ENCODE measurements at regions not wholly inside any gene's neighbourhood (a gene's known extent, or its start where the extent isn't known, plus 50 kb on each side); places are given as distances from the start of the nearest gene placed in this dataset.

GRCh38 chr9:2262386-2263071, 247.4 kb downstream of the SMARCA2 start:
- WGBS (ENCODE audit: insufficient coverage, insufficient read length), result no CpG with 5 or more reads among the region's 4 CpGs
- H3K9me3 ChIP-seq (ENCODE audit: control insufficient read depth, insufficient read depth, low read length), result no peaks in the 10 kb centered on the region
- no peak overlapping the region for H3K27ac ChIP-seq (ENCODE audit: low read length)
- no peaks in the 10 kb centered on the region for H3K27me3 ChIP-seq (ENCODE audit: control insufficient read depth, insufficient read depth, low read length)
- H3K4me1 ChIP-seq (ENCODE audit: control insufficient read depth, insufficient read depth, low read length), result peaks cover 1% of the 10 kb centered on the region; the same call in 1 of the 2 replicates
- no peak for DNase-seq (ENCODE audit: low read depth, low spot score)
- no peak overlapping the region for H3K4me3 ChIP-seq (ENCODE audit: low read length)
- H3K36me3 ChIP-seq (ENCODE audit: control insufficient read depth, insufficient read depth, low read length), result peaks cover 2% of the 10 kb centered on the region; the same call in 1 of the 2 replicates

- no peak overlapping the region for H3K27ac ChIP-seq (ENCODE audit: low read length)
- no peak for DNase-seq (ENCODE audit: low read depth, low spot score)
- H3K4me3 ChIP-seq (ENCODE audit: low read length), result no peak overlapping the region
- peaks cover 1% of the 10 kb centered on the region; the same call in 1 of the 2 replicates for H3K4me1 ChIP-seq (ENCODE audit: control insufficient read depth, insufficient read depth, low read length)
- no CpG with 5 or more reads among the region's 1 CpG for WGBS (ENCODE audit: insufficient coverage, insufficient read length)
- peaks cover 2% of the 10 kb centered on the region; the same call in 1 of the 2 replicates for H3K36me3 ChIP-seq (ENCODE audit: control insufficient read depth, insufficient read depth, low read length)
- H3K27me3 ChIP-seq (ENCODE audit: control insufficient read depth, insufficient read depth, low read length), result no peaks in the 10 kb centered on the region
- H3K9me3 ChIP-seq (ENCODE audit: control insufficient read depth, insufficient read depth, low read length), result no peaks in the 10 kb centered on the region
Observed at GRCh38 chr9:2263111-2263510, 248.0 kb downstream of the SMARCA2 start.

GRCh38 chr9:2263665-2264064, 248.5 kb downstream of the SMARCA2 start:
- WGBS (ENCODE audit: insufficient coverage, insufficient read length), result no CpG with 5 or more reads among the region's 3 CpGs
- peaks cover 2% of the 10 kb centered on the region; the same call in 1 of the 2 replicates for H3K36me3 ChIP-seq (ENCODE audit: control insufficient read depth, insufficient read depth, low read length)
- no peak for DNase-seq (ENCODE audit: low read depth, low spot score)
- H3K4me1 ChIP-seq (ENCODE audit: control insufficient read depth, insufficient read depth, low read length), result peaks cover 1% of the 10 kb centered on the region; the same call in 1 of the 2 replicates
- no peaks in the 10 kb centered on the region for H3K9me3 ChIP-seq (ENCODE audit: control insufficient read depth, insufficient read depth, low read length)
- H3K27ac ChIP-seq (ENCODE audit: low read length), result no peak overlapping the region
- no peaks in the 10 kb centered on the region for H3K27me3 ChIP-seq (ENCODE audit: control insufficient read depth, insufficient read depth, low read length)
- no peak overlapping the region for H3K4me3 ChIP-seq (ENCODE audit: low read length)

- Histone ChIP-seq H3K27me3 (ENCODE audit: control insufficient read depth, insufficient read depth, low read length) (no peaks in the 10 kb centered on the region), H3K36me3 (ENCODE audit: control insufficient read depth, insufficient read depth, low read length) (peaks cover 2% of the 10 kb centered on the region; the same call in 1 of the 2 replicates), H3K4me1 (ENCODE audit: control insufficient read depth, insufficient read depth, low read length) (peaks cover 1% of the 10 kb centered on the region; the same call in 1 of the 2 replicates), H3K9me3 (ENCODE audit: control insufficient read depth, insufficient read depth, low read length) (no peaks in the 10 kb centered on the region), H3K4me3 (ENCODE audit: low read length) (no peak overlapping the region), H3K27ac (ENCODE audit: low read length) (no peak overlapping the region)
- no CpG with 5 or more reads among the region's 8 CpGs for WGBS (ENCODE audit: insufficient coverage, insufficient read length)
- no peak for DNase-seq (ENCODE audit: low read depth, low spot score)
Observed at GRCh38 chr9:2264081-2264480, 248.9 kb downstream of the SMARCA2 start.

GRCh38 chr9:2267181-2267745, 252.1 kb downstream of the SMARCA2 start:
- DNase-seq (ENCODE audit: low read depth, low spot score), result no peak
- H3K36me3 ChIP-seq (ENCODE audit: control insufficient read depth, insufficient read depth, low read length), result peaks cover 2% of the 10 kb centered on the region; the same call in 1 of the 2 replicates
- no peaks in the 10 kb centered on the region for H3K9me3 ChIP-seq (ENCODE audit: control insufficient read depth, insufficient read depth, low read length)
- H3K4me3 ChIP-seq (ENCODE audit: low read length), result no peak overlapping the region; the same call in 1 of the 2 replicates
- no peaks in the 10 kb centered on the region for H3K27me3 ChIP-seq (ENCODE audit: control insufficient read depth, insufficient read depth, low read length)
- WGBS (ENCODE audit: insufficient coverage, insufficient read length), result no CpG with 5 or more reads among the region's 7 CpGs
- peaks cover 1% of the 10 kb centered on the region; the same call in 1 of the 2 replicates for H3K4me1 ChIP-seq (ENCODE audit: control insufficient read depth, insufficient read depth, low read length)
- no peak overlapping the region for H3K27ac ChIP-seq (ENCODE audit: low read length)

- no peak for DNase-seq (ENCODE audit: low read depth, low spot score)
- no peak overlapping the region for H3K27ac ChIP-seq (ENCODE audit: low read length)
- H3K9me3 ChIP-seq (ENCODE audit: control insufficient read depth, insufficient read depth, low read length), result no peaks in the 10 kb centered on the region
- peaks cover 1% of the 10 kb centered on the region; the same call in 1 of the 2 replicates for H3K4me1 ChIP-seq (ENCODE audit: control insufficient read depth, insufficient read depth, low read length)
- WGBS (ENCODE audit: insufficient coverage, insufficient read length), result no CpG with 5 or more reads among the region's 3 CpGs
- no peaks in the 10 kb centered on the region for H3K36me3 ChIP-seq (ENCODE audit: control insufficient read depth, insufficient read depth, low read length)
- no peaks in the 10 kb centered on the region for H3K27me3 ChIP-seq (ENCODE audit: control insufficient read depth, insufficient read depth, low read length)
- H3K4me3 ChIP-seq (ENCODE audit: low read length), result no peak overlapping the region
Observed at GRCh38 chr9:2269778-2270177, 254.6 kb downstream of the SMARCA2 start.

GRCh38 chr9:2270565-2270964, 255.4 kb downstream of the SMARCA2 start:
- H3K9me3 ChIP-seq (ENCODE audit: control insufficient read depth, insufficient read depth, low read length), result no peaks in the 10 kb centered on the region
- H3K4me1 ChIP-seq (ENCODE audit: control insufficient read depth, insufficient read depth, low read length), result peaks cover 4% of the 10 kb centered on the region; the same call in 1 of the 2 replicates
- no peak for DNase-seq (ENCODE audit: low read depth, low spot score)
- no CpG with 5 or more reads among the region's 5 CpGs for WGBS (ENCODE audit: insufficient coverage, insufficient read length)
- no peaks in the 10 kb centered on the region for H3K36me3 ChIP-seq (ENCODE audit: control insufficient read depth, insufficient read depth, low read length)
- no peaks in the 10 kb centered on the region for H3K27me3 ChIP-seq (ENCODE audit: control insufficient read depth, insufficient read depth, low read length)
- H3K27ac ChIP-seq (ENCODE audit: low read length), result no peak overlapping the region
- no peak overlapping the region for H3K4me3 ChIP-seq (ENCODE audit: low read length)

- no peaks in the 10 kb centered on the region for H3K36me3 ChIP-seq (ENCODE audit: control insufficient read depth, insufficient read depth, low read length)
- H3K9me3 ChIP-seq (ENCODE audit: control insufficient read depth, insufficient read depth, low read length), result no peaks in the 10 kb centered on the region
- no peak for DNase-seq (ENCODE audit: low read depth, low spot score)
- H3K4me3 ChIP-seq (ENCODE audit: low read length), result no peak overlapping the region
- no peak overlapping the region for H3K27ac ChIP-seq (ENCODE audit: low read length)
- H3K27me3 ChIP-seq (ENCODE audit: control insufficient read depth, insufficient read depth, low read length), result no peaks in the 10 kb centered on the region
- peaks cover 4% of the 10 kb centered on the region; the same call in 1 of the 2 replicates for H3K4me1 ChIP-seq (ENCODE audit: control insufficient read depth, insufficient read depth, low read length)
- no CpG with 5 or more reads among the region's 4 CpGs for WGBS (ENCODE audit: insufficient coverage, insufficient read length)
Observed at GRCh38 chr9:2271426-2271825, 256.3 kb downstream of the SMARCA2 start.

GRCh38 chr9:2274762-2275161, 259.6 kb downstream of the SMARCA2 start:
- Histone ChIP-seq H3K4me1 (ENCODE audit: control insufficient read depth, insufficient read depth, low read length) (peaks cover 4% of the 10 kb centered on the region; the same call in 1 of the 2 replicates), H3K27ac (ENCODE audit: low read length) (no peak overlapping the region), H3K4me3 (ENCODE audit: low read length) (no peak overlapping the region), H3K27me3 (ENCODE audit: control insufficient read depth, insufficient read depth, low read length) (no peaks in the 10 kb centered on the region), H3K36me3 (ENCODE audit: control insufficient read depth, insufficient read depth, low read length) (no peaks in the 10 kb centered on the region), H3K9me3 (ENCODE audit: control insufficient read depth, insufficient read depth, low read length) (no peaks in the 10 kb centered on the region)
- WGBS (ENCODE audit: insufficient coverage, insufficient read length), result no CpG with 5 or more reads among the region's 4 CpGs
- DNase-seq (ENCODE audit: low read depth, low spot score), result no peak

- H3K27me3 ChIP-seq (ENCODE audit: control insufficient read depth, insufficient read depth, low read length), result no peaks in the 10 kb centered on the region
- H3K4me3 ChIP-seq (ENCODE audit: low read length), result peak overlapping the region; percentile 40; the same call in 1 of the 2 replicates
- DNase-seq (ENCODE audit: low read depth, low spot score), result no peak
- no peak overlapping the region for H3K27ac ChIP-seq (ENCODE audit: low read length)
- peaks cover 4% of the 10 kb centered on the region; the same call in 1 of the 2 replicates for H3K4me1 ChIP-seq (ENCODE audit: control insufficient read depth, insufficient read depth, low read length)
- H3K36me3 ChIP-seq (ENCODE audit: control insufficient read depth, insufficient read depth, low read length), result no peaks in the 10 kb centered on the region
- no peaks in the 10 kb centered on the region for H3K9me3 ChIP-seq (ENCODE audit: control insufficient read depth, insufficient read depth, low read length)
- WGBS (ENCODE audit: insufficient coverage, insufficient read length), result no CpG with 5 or more reads among the region's 10 CpGs
Observed at GRCh38 chr9:2276296-2276695, 261.1 kb downstream of the SMARCA2 start.
